Lung (tissue), 11 donors: ENCODE measurements at regions not wholly inside any gene's neighbourhood (a gene's known extent, or its start where the extent isn't known, plus 50 kb on each side); places are given as distances from the start of the nearest gene placed in this dataset.

Experiments used
- ATAC-seq: fragments of 200-7000 bp; cut with Tn5 transposase; one replicate; pipeline ENCODE4 v1.9.1; 2020; ENCODE audit warnings: moderate number of reproducible peaks; ENCODE audit not compliant: insufficient read depth, low FRiP score
- DNase-seq, 3 donors: peaks; one replicate each; pipeline ENCODE4 v3.0.0-alpha.2; 2013 to 2017
- H3K27ac ChIP-seq, 2 donors: one replicate each; pipeline ENCODE4 v1.5.1; 2013; ENCODE audit warnings: mild to moderate bottlenecking in 2 of 2, moderate library complexity in 2 of 2, control low read depth in 1 of 2, inconsistent platforms in 1 of 2, low read depth in 1 of 2, low read length in 1 of 2
- H3K27me3 ChIP-seq, 3 donors: one replicate each; pipeline ENCODE4 v1.5.1; 2013; ENCODE audit warnings: low read length in 2 of 3; ENCODE audit not compliant: control insufficient read depth in 3 of 3, insufficient read depth in 3 of 3
- H3K36me3 ChIP-seq, 4 donors: one replicate each; pipeline ENCODE4 v1.5.1; 2013; ENCODE audit warnings: low read length in 4 of 4, mild to moderate bottlenecking in 1 of 4, moderate library complexity in 1 of 4; ENCODE audit not compliant: control insufficient read depth in 4 of 4, insufficient read depth in 4 of 4
- H3K4me1 ChIP-seq, 5 donors: one replicate each; pipeline ENCODE4 v1.5.1; 2013; ENCODE audit warnings: low read length in 5 of 5, mild to moderate bottlenecking in 2 of 5, moderate library complexity in 1 of 5; ENCODE audit not compliant: control insufficient read depth in 5 of 5, insufficient read depth in 5 of 5
- H3K4me3 ChIP-seq: one replicate; pipeline ENCODE4 v1.5.1; 2013; ENCODE audit warnings: mild to moderate bottlenecking, control low read depth, moderate library complexity
- H3K9ac ChIP-seq, 2 donors: one replicate each; pipeline ENCODE4 v1.5.1; 2013; ENCODE audit warnings: low read length in 2 of 2, control low read depth in 1 of 2; ENCODE audit not compliant: insufficient read depth in 1 of 2
- H3K9me3 ChIP-seq, 4 donors: one replicate each; pipeline ENCODE4 v1.5.1; 2013; ENCODE audit warnings: low read length in 3 of 4, mild to moderate bottlenecking in 1 of 4, moderate library complexity in 1 of 4; ENCODE audit not compliant: control insufficient read depth in 4 of 4, insufficient read depth in 3 of 4
- WGBS, 2 donors: extraction: QIAGEN DNeasy Blood & Tissue Kit; methylation state at CpG; one replicate each; pipeline ENCODE4 v1.1.7; 2013; 5-methylcytosine and 5-hydroxymethylcytosine counted together
- TF ChIP-seq, protein P1 (sequence below): IDR thresholded peaks from 2 replicates; pipeline ENCODE4 v1.5.1; 2012; ENCODE audit warnings: mild to moderate bottlenecking; ENCODE audit errors: control extremely low read depth, extremely low read depth
- donor health status: control.
- donor health status: control.
- donor health status: Bipolar disorder and iron deficiency.
- donor health status: healthy.
- donor health status: DM: yes; HTN: yes; CAD: no.

GRCh38 chr5:164007064-164007463 lies 501.6 kb downstream of the MAT2B start:
- no peak for ATAC-seq
- no peaks in the 10 kb centered on the region for H3K36me3 ChIP-seq
- TF ChIP-seq, protein P1, sequence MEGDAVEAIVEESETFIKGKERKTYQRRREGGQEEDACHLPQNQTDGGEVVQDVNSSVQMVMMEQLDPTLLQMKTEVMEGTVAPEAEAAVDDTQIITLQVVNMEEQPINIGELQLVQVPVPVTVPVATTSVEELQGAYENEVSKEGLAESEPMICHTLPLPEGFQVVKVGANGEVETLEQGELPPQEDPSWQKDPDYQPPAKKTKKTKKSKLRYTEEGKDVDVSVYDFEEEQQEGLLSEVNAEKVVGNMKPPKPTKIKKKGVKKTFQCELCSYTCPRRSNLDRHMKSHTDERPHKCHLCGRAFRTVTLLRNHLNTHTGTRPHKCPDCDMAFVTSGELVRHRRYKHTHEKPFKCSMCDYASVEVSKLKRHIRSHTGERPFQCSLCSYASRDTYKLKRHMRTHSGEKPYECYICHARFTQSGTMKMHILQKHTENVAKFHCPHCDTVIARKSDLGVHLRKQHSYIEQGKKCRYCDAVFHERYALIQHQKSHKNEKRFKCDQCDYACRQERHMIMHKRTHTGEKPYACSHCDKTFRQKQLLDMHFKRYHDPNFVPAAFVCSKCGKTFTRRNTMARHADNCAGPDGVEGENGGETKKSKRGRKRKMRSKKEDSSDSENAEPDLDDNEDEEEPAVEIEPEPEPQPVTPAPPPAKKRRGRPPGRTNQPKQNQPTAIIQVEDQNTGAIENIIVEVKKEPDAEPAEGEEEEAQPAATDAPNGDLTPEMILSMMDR, result no peak
- WGBS, 2 donors, result 60 to 77% methylated on average over 2 of the region's 2 CpGs
- no peak overlapping the region for H3K4me3 ChIP-seq
- H3K4me1 ChIP-seq, result no peaks in the 10 kb centered on the region
- H3K9me3 ChIP-seq, result no peaks in the 10 kb centered on the region
- no peak overlapping the region for H3K9ac ChIP-seq
- H3K27me3 ChIP-seq, result no peaks in the 10 kb centered on the region
- no peak overlapping the region for H3K27ac ChIP-seq
- DNase-seq, result no peak

DNA sequence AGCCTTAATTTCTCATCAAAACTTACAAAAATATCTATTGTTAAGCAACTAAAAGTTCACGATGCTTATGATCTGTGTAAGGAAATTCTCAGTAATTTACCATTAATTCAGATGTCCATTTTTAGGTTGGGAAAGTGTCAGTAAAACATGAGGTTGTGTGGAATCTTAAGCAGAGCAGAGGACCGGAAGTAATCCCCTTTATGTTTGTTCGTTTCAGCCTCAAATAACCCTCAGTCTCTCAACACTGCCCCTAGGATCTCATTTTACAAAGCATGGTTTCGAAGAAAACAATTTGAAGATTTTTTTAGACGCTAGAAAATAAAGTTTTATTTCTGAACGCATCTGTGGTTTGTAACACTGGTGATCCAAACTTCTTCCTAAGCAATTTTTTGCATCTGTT lies 504.2 kb downstream of the MAT2B start:
- 86 to 93% methylated on average over 6 of the region's 6 CpGs for WGBS, 2 donors
- H3K36me3 ChIP-seq, result no peaks in the 10 kb centered on the region
- no peak for DNase-seq
- TF ChIP-seq, protein P1, result no peak
- no peak overlapping the region for H3K4me3 ChIP-seq
- no peak overlapping the region for H3K9ac ChIP-seq
- no peaks in the 10 kb centered on the region for H3K4me1 ChIP-seq
- no peak overlapping the region for H3K27ac ChIP-seq
- H3K9me3 ChIP-seq, result no peaks in the 10 kb centered on the region
- no peaks in the 10 kb centered on the region for H3K27me3 ChIP-seq
- ATAC-seq, result no peak

DNA sequence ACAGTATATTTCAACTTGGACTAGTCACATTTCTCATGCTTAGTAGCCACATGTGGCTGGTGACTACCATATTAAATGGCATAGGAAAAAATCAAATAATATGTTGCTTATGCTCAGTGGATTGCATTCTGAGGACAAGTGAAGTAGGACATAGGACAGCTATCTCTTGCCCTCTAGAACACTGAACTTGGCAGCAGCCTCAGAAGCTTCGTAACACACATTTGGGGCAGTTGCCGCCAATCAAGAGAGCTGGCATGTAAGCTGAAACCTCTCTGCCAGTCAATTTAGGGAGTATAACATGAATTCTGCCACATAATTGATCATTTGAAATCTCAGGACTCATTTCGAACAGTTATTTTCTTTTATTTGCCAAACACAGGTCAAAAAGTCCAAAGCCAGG lies 505.5 kb downstream of the MAT2B start:
- no peaks in the 10 kb centered on the region for H3K36me3 ChIP-seq
- H3K27me3 ChIP-seq, result no peaks in the 10 kb centered on the region
- no peak for DNase-seq
- WGBS, 2 donors, result 76 to 87% methylated on average over 3 of the region's 3 CpGs
- H3K9ac ChIP-seq, result no peak overlapping the region
- H3K9me3 ChIP-seq, result no peaks in the 10 kb centered on the region
- no peak for ATAC-seq
- no peaks in the 10 kb centered on the region for H3K4me1 ChIP-seq
- H3K4me3 ChIP-seq, result no peak overlapping the region
- TF ChIP-seq, protein P1, result no peak
- H3K27ac ChIP-seq, result no peak overlapping the region

DNA sequence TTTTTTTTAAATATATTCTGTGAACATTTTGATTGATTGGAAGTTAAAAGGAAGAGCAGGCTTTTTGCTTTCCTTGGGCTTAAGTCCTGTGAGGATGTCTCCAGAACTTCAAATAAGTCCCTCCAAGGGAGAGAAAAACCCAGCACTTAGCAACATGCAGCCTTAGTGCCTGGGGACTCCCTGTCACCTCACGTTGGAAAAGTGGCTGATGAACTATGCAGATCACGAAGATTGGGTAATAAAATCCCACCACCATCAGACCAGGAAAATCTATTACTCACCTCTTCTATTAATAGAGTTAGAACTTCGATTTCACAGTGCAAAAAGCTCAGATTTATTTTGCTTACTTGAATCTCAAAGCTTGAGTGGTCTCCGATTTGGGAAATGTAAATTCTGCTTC lies 507.0 kb downstream of the MAT2B start:
- DNase-seq (no peak), ATAC-seq (no peak)
- Histone ChIP-seq H3K4me1 (no peaks in the 10 kb centered on the region), H3K9ac (no peak overlapping the region), H3K27me3 (no peaks in the 10 kb centered on the region), H3K36me3 (no peaks in the 10 kb centered on the region), H3K4me3 (no peak overlapping the region), H3K27ac (no peak overlapping the region), H3K9me3 (no peaks in the 10 kb centered on the region)
- TF ChIP-seq, protein P1, result no peak
- 42 to 51% methylated on average over 4 of the region's 4 CpGs for WGBS, 2 donors
